ENCODE measurements at regions not wholly inside any gene's neighbourhood (a gene's known extent, or its start where the extent isn't known, plus 50 kb on each side); places are given as distances from the start of the nearest gene placed in this dataset.

DNA sequence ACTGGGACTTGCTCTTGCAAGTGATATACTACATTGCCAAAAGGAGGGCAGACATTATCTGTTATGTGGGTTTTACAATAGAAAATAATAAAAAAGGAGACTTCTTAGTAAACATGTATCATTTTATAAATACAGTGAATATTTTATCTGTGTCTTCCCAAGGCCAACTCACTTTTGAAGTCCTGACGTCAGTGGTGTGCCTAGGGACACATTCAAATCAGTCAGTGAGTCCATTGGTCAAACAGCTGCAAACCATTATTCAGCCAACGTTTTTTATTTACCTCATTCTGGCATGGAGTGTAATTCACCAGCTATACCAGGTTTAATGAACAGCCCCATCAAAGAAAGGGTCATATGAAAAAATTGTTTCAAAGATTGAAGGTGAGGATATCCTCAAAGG lies 263.7 kb downstream of the IPMK start:
- no peak for DNase-seq

DNA sequence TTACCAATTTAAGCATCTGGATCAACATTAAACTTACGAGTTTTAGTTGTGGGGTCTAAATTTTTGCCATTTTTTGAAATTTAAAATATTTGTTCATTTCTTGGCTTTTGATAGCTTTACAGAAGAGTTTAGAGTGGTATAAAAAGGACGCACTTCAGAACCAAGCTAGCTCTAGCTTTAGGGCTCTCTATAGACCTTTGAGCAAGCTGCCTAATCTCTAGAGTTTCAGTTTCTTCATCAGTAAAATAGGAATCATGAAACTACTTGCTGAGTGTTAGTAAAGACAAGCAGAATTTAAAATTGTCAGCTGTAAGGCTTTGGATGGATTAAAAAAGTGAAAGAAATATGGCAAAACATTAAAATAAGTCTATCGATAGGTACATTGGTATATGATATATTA lies 266.5 kb downstream of the IPMK start:
- no peak for DNase-seq

DNA sequence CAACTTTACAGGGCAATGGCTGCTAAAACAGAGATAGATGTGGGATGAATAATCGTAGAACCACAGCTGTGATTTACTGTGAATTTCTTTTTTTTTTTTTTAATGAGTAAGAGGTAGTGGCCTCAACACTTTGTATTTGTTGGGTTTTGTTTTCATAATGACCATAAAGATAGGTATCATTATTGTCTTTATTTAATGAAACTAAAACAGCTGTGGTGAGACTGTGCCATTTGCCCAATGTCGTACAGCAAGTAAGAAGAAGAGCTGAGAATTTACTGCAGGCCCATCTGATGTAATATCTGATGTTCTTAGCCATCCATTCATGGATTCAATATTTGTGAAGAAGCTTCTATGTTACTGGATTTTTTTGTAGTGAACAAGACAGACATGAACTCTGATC lies 271.2 kb downstream of the IPMK start:
- DNase-seq, result no peak

DNA sequence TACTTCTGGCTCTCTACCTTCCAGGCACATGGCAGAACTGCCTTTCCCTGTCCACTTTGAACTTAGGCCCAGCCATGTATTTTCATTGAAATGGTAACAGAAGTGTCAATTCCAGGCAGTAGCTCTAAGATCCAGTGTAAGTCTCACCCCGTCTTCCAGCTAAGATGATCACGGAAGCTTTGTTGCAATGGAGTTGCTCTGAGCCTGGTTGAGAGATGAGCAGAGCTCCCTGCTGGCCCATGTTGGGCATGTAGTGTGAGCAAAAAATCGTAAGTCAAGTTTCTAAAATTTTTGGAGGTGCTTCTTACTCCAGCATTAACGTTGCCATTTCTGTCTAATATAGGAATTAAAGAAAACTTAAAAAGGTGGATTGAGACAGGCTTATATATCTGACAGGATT lies 274.4 kb downstream of the IPMK start:
- no peak for DNase-seq

DNA sequence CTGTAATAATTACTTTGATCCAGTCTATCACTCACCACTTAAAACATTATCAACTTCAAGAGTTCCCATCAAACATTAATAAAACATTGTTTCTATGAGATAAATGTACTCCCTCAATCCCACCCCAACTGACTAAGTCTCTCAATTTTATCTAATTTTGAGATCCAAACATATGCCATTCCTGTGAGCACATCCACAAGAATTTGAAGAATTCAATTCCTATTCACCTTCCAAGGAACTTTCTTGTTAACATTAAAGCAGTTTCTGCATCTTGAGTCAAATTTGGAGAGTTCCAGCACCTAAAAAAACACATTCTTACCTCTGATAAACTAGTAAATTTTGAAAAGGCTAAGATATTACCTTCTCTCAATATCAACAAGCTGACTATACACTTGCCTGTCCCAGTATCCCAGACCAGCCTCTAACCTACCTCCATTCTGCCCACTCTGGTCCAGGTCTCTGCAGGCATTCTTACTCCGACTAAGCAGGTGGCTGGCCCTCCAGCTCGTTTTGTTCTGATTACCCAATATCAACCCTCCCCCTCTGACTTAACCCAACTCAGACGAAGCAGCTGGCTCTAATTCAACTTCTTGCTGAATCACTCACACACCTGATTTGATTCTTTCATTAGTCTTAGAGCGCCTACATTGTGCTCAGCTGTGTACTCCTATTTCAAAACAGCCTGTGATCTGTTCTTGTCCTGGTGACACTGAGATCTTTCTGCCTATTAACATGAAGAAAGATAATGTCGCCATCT lies 275.2 kb downstream of the IPMK start:
- DNase-seq, result peak; percentile 44

DNA sequence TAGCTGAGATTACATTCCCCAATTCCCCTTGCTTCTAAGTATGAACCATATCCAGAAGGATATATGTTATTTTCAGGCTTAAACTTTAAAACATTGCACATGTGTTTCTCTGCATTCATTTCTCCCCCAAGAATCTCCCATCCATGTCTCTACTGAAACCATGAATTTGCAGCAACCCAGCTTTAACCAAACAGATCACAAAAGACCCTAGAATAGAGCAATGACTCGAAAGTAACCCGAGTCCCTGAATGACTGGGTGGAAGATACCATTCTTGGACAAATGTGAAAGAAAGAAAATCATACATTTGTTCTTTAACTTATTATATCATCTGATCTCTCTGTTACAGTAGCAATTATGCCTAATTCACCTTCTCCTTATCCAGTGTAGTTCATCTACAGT lies 278.7 kb downstream of the IPMK start:
- DNase-seq, result no peak

DNA sequence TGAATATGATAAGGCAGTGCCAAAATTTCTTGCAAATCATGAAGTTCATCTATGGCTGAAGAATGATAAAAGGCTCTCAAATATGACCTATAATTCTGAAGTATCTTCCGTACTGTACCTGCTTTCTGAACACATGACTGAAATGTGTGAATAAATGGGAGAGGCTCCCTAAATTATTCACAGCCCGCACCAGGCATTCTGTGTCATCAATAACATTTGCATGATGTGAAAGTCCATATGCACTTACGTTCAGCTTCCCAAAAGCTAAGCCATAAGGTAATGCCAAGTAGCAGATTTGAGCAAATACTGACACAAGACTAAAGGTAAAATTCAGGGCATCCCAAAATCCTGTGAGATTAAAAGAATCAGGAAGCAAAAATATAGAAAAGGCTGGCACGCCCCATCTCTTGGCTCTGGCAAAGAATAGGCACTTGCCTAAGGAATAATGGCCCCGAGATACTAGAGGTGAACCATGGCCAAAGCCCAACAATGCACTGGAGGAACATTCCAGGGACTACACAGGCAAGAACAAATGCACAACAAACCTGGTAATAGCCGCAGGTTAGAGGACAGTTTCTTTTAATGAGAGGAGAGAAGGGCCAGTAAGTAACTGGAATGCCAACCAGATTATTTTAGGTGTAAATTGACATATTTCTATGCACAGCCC lies 280.5 kb downstream of the IPMK start:
- DNase-seq, result no peak

DNA sequence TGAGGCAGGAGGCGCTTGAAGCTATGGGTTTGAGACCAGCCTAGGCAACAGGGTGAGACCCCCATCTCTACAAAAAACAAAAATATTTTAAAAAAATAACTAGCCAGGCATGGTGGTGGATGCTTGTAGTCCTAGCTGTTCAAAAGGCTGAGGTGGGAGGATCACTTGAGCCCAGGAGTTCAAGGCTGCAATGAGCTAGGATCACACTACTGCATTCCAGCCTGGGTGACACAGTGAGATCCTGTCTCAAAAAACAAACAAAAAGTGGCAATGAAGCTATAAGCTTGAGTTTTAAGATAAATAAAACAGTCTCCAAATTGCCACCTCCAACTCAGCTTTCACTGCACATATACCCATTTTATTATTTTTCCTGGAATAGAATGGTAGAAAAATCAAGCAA lies 281.3 kb downstream of the IPMK start:
- no peak for DNase-seq

DNA sequence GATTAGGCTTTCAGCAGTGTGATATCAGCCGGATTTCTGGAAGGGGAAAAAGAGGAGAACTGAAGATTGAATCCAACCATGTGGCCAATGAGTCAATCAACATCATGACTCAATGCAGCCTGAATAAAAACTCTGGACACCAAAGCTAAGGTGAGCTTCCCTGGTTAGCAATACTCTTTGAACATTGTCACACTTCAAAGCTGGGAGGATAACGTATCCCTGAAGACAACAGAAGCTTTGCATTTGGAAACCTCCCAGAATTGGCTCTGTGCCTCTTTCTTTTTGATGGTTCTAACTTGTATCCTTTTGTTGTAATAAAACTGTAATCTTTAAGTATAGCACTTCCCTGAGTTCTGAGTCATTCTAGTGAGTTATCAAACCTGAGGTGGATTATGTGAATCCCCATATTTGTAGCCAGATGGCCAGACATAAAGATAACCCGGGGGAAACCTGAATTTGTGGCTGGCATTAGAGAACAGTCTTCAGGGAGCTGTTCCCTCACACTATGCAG lies 284.4 kb downstream of the IPMK start:
- peak; percentile 30 for DNase-seq

DNA sequence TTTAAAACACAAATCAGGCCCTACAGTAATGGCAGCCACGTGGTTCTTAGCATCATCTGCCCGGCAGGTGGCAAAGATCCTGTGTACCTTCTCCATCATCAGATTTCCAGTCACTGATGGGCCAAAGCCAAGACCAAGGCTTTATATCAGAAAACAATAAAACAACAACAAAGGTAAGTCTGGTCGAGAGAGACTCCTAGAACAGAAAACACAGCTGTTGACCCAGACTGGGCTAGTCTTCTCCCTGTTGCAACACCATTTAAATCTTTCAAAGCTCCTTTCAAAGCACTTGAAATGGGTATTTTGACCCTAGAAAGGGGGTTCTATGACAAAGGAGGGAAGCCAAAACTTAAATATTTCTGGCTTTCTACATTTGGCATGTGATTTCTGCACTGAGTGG lies 285.6 kb downstream of the IPMK start:
- DNase-seq, result no peak

DNA sequence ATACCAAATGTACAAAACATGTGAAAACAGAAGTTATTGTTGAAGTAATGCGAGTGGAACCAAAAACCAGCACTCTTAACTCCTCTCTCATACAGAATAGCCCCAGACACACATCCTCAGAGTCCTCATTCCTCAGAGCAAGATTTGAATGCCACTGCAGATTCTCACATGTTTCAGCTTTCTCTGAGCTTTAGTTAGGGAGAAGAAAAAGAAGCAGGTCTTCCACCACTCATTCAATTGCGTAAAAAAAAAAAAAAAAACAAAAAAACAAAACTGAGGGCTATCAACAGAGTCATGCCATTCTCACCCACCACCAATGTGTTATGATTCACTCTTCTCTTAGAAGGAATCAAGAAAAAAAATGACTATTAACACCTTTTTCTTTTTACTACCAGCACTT lies 287.7 kb downstream of the IPMK start:
- no peak for DNase-seq

DNA sequence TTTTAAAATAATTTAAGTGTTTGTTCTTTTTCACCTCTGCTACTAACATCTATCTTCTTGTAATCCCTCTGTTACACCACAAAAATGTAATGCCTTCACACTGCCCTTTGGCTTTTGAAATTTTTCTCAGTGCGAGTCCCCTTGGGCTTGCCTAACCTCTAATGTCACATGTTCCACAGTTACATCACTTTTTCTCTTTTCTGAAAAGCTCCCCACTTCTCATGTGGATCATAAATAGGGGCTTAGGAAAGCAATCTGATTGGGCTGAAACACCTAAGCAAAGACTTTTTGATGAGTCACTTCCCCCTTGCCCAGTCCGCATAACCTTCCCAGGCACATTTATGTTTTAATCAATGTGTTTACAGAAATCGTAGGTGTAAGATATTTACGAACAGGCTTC lies 288.2 kb downstream of the IPMK start:
- peak; percentile 48 for DNase-seq

DNA sequence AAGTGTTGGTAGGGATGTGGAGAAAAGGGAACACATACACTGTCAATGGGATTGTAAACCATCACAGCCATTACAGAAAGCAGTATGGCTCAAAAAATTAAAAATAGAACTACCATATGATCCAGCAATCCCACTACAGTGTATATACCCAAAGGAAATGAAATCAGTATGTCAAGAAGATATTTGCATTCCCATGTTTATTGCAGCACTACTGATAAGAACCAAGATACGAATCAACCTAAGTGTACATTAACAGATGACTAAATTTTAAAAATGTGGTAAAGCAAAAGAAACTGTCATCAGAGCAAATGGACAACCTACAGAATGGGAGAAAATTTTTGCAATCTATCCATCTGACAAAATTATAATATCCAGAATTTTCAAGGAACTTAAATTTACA lies 290.4 kb downstream of the IPMK start:
- no peak for DNase-seq

DNA sequence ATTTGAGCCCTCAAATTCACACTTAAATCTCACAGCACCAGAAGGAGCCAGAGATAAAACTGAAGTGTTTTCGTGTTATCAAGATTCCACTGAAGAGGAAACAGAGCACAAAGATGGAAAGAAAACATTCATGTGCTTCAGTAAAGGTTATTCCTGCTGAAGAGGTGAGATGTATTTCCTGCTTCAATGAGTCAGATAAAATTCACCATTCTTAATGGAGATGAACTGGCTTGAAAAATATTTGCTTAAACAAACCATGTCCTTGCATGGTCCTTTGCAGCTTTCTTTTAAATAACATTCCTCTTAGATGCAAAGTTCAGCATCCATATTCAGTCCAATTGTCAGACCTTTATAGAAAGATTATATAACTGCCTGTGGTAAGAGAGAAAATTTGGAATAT lies 294.2 kb downstream of the IPMK start:
- DNase-seq, result peak; percentile 34

DNA sequence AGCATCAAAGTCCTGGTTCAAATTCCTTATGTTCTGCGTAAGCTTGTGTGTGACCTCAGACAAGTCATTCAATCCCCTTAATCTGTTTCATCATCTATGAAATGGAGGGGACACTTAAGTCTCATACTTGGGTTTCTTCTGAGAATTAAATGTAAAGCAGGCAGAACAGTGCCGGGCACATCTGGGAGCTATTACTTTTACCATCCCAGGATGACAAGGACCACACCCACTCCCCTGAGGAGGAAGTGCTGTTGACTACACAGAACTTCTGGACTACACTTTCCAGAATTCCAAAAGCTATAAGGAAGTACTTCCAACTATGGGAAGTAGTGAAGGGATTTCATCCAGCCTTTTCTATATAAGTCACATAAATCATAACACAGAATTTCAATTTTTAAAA lies 294.9 kb downstream of the IPMK start:
- peak; percentile 19 for DNase-seq

DNA sequence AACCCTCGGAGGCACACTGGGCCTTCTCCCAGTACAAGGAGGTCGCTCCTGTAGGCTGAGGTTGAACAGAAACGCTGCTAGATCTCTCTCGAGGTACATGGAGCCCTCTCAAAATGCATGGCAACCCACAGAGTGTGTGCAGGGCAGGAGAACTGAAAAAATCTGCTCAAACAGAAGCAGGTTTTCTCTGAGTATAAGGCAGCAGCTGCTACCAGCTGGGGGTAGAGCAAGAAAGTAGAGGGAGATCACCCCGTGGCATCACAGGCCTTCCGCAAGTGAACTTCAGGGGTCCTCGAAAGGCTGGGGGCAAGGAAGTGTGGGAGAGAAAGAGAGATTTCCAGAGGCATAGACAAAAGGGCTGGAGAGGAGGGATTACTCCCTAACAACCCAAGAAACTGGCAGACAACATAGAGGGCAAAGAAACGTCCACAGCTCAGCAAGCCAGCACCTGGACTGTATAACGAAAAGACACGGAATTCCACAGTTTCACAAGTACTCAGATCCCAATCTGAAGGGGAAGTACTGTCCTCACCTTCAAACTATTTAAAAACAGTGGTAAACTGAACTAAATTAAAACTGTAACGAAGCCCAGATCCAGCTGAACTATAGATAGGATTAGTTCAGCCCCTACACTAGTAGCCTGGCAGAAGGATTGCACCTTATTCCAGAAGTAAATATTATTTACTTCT lies 299.2 kb downstream of the IPMK start:
- DNase-seq, result no peak

DNA sequence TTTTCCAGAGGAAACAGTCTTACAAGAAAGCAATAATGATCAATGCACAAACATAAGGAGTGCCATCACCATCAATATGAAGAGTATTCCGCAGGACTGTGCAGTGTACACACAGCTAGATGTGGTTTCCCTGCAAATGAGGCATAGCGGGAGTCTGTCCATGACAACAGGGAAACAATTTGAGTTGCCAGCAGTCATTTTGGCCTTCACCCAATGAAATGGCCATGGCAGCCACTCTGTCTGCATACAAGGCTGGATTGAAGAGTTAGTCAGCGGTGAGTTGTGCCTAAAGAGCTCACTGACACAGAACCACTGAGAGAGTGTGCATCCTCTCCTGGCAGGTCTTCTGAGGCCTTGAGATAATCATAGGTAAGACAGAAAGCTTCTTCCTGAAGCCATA lies 303.3 kb downstream of the IPMK start:
- peak; percentile 69 for DNase-seq

DNA sequence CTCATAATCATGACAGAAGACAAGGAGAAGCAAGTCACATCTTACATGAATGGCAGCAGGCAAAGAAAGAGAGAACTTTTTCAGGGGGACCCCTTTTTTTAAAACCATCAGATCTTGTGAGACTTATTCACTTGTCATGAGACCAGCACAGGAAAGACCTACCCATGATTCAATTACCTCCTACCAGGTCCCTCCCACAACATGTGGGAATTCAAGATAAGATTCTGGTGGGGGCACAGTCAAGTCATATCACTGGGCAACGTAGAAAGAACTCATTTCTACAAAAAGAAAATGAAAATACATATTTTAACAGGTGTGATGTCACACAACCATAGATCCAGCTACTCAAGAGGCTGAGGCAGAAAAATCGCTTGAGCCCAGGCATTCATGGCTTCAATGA lies 304.1 kb downstream of the IPMK start:
- no peak for DNase-seq

DNA sequence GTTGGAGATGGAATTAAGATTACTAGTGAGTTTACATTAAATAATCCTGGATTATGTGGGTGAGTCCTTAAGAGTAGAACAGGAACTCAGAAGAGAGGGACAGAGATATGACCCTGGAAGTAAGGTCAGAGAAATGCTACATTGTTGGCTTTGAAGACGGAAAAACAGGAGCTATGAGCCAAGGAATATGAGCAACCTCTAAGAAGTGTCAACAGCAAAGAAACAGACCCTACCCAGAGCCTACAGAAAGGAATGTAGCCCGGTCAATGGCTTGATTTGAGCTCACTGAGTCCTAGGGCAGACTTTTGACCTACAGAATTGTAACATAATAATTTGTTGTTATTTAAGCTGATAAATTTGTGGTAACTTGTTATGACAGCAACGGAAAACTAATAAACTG lies 304.9 kb downstream of the IPMK start:
- DNase-seq, result no peak

DNA sequence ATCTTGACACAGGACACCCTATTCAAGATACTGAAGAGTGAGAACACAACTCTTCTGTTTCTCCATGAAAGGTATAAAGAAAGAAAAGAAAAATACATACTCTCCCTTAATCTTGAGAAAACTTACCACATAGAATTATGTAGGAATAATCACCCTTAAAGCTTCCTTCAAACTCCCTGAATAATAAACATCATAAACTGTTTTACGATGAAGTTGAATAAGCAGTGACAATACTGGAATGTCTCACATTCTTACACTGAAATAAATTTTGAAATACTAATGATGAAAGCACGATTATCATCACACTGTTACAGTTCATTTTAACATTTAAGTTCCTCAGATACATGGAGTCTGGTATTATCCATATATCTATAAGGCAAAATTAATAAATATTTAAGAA lies 306.2 kb downstream of the IPMK start:
- no peak for DNase-seq

DNA sequence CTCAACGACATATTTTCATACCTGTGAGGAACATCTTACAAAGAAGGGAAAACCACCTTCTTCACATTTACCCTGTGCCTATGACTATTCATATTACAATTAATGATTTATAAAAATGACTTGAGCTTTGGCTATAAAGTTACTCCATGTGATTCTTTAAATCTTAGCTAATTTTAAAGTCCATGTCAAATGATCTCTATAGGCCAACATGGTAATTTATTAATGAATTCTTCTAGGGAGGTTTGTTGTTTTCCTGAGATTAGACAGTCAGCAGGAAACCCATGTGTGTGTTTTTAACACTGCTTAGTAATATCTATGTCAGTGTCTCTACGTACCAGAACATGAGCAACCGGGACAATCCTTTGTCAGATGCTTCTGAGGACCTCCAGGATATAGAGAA lies 307.3 kb downstream of the IPMK start:
- no peak for DNase-seq

DNA sequence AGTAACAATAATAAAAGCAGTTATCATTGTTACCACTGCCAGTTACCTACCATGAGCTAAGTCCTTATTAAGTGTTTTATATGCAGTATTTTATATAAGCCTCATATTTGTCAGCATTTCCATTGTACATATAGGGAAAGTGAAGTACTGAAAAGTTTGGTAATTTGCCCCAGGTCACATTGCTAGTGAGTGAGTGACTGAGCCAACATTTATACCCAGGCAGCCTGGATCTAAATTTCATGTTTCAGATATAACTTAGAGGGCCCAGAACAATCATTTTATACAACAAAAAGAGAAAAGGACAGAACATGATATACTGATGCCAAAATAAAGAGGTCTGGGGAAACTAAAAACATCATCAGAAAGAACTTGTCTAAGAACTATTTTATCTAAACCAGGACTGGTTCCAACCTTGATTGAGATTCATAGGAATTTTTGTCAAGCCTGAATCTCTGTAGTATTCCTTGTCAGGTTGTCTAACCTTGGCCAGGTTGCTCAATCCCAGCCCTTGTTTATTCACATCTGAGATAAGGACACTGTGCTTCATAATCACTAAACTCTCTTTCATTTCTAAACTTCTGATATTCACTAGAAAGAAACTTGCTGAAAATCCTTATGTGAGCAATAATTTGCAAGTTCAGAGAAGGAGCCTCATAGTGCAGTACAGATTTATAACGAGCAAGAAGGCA lies 308.2 kb downstream of the IPMK start:
- DNase-seq, result no peak

DNA sequence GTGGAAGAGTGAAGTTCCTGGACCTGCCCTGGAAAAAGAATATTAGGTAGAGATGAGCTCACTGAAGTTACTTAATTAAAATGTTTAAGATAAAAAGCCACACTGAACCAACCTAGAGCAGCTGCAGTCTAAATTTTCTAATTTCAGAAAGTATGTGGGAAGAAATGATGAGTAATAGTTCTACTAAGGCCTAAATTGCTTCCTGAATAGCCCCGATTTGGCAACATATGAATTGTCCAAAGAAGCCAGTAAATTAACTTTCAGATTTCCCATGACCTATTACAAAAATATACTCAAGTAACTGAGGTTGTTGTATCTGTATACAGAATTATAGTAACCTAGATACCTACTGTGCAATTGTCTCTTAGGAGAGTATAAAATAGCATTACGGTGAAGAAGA lies 312.6 kb downstream of the IPMK start:
- DNase-seq, result peak; percentile 49

DNA sequence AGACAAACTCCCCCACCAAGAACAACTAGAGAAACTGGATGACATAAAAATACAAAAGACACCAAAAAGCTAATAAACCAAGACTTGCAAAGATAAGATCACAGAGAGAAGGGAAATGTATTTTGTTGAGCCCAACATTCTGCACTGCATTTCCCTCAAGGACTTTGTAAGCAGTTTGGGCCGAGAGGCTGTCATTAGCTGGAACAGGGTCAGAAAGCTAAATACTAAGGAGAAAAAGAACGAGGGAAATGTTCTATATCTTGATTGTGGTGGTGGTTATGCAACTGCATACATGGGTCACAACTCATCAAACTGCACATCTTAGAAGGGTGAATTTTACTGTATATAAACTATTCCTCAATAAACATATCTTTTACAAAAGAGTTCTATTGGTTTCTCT lies 315.0 kb downstream of the IPMK start:
- peak; percentile 73 for DNase-seq

Measured in fibroblast of upper back skin (primary cell).